ENCODE measurements at regions not wholly inside any gene's neighbourhood (a gene's known extent, or its start where the extent isn't known, plus 50 kb on each side); places are given as distances from the start of the nearest gene placed in this dataset.

- no peak overlapping the region for H3K4me3 ChIP-seq
- no peaks in the 10 kb centered on the region for H3K36me3 ChIP-seq
- 60 to 65% methylated on average over 2 of the region's 2 CpGs for WGBS, 2 donors
- H3K4me1 ChIP-seq, result no peaks in the 10 kb centered on the region
- DNase-seq (ENCODE audit: low spot score in 2 of 2), result no peak
- no peaks in the 10 kb centered on the region for H3K9me3 ChIP-seq
- no peak for TF ChIP-seq POLR2A (IDR thresholded peaks at IDR 0.05)
- no peak for TF ChIP-seq CTCF (IDR thresholded peaks at IDR 0.05)
- TF ChIP-seq EP300 (IDR thresholded peaks at IDR 0.05), result no peak
- no peaks in the 10 kb centered on the region for H3K27me3 ChIP-seq
- H3K27ac ChIP-seq, result no peak overlapping the region
These were observed 336.6 kb upstream of the KIAA1217 start for GRCh38 chr10:23872290-23872689.

DNA sequence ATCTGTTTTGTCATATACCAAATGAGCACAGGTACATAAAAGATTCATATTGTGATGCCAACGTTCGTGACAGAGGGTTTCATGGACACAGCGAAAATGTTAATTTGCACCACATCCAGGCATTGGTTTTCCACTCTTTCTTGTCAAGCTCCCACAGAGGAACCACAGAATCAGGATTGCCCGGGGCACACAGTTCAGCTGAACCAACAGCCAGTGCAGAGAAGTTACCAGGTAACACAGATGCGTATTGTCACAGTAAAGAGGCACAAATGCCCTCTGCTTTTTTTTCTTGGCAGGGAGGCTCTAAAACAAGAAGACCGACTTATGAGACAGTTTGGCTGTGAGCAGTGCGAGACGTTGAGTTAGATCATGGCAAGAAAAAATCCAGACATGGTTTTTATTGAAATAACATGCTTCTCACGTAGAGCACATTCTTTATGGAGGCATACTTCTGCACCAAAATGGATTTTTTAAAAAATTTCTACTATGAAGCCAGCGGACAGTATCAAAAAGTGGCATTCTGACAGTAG is 331.1 kb upstream of the KIAA1217 start:
- Histone ChIP-seq H3K27ac (no peak overlapping the region), H3K4me1 (no peaks in the 10 kb centered on the region), H3K27me3 (no peaks in the 10 kb centered on the region), H3K36me3 (no peaks in the 10 kb centered on the region), H3K9me3 (no peaks in the 10 kb centered on the region), H3K4me3 (no peak overlapping the region)
- TF ChIP-seq EP300 (IDR thresholded peaks at IDR 0.05) (no peak), CTCF (IDR thresholded peaks at IDR 0.05) (no peak), POLR2A (IDR thresholded peaks at IDR 0.05) (no peak)
- 77 to 85% methylated on average over 10 of the region's 10 CpGs for WGBS, 2 donors
- DNase-seq (ENCODE audit: low spot score in 2 of 2), result no peak

DNA sequence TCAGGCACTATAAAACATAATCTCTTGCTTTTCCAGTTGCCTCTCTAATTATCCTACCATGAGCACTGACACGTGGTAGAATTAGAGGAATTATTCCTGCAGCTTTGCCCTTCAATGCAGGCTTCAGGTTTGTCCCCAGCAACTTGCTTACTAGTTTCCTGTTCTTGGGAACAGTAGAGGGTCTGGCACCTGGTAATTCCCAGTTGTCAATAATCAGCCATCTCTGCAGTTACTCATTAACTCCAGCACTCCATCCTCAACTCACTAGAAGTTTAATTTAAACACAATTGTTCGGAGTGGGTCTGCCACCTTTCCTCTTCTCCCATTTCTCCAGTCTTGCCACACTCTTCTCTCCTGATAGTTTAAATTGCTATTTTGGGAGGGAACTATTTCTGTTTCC is 324.3 kb upstream of the KIAA1217 start:
- no peak overlapping the region for H3K4me3 ChIP-seq
- H3K36me3 ChIP-seq, result no peaks in the 10 kb centered on the region
- H3K9me3 ChIP-seq, result no peaks in the 10 kb centered on the region
- 56 to 62% methylated on average over 2 of the region's 2 CpGs for WGBS, 2 donors
- no peak overlapping the region for H3K27ac ChIP-seq
- DNase-seq (ENCODE audit: low spot score in 2 of 2), result no peak
- no peaks in the 10 kb centered on the region for H3K27me3 ChIP-seq
- no peaks in the 10 kb centered on the region for H3K4me1 ChIP-seq
- no peak for TF ChIP-seq POLR2A (IDR thresholded peaks at IDR 0.05)
- TF ChIP-seq EP300 (IDR thresholded peaks at IDR 0.05), result no peak
- no peak for TF ChIP-seq CTCF (IDR thresholded peaks at IDR 0.05)

- no peaks in the 10 kb centered on the region for H3K36me3 ChIP-seq
- H3K4me3 ChIP-seq, result no peak overlapping the region
- no peaks in the 10 kb centered on the region for H3K4me1 ChIP-seq
- 63% methylated on average over 5 of the region's 5 CpGs for WGBS, 2 donors
- H3K27me3 ChIP-seq, result no peaks in the 10 kb centered on the region
- H3K9me3 ChIP-seq, result no peaks in the 10 kb centered on the region
- no peak for TF ChIP-seq EP300 (IDR thresholded peaks at IDR 0.05)
- no peak for TF ChIP-seq POLR2A (IDR thresholded peaks at IDR 0.05)
- TF ChIP-seq CTCF (IDR thresholded peaks at IDR 0.05), result no peak
- DNase-seq (ENCODE audit: low spot score in 2 of 2), result no peak
- H3K27ac ChIP-seq, result no peak overlapping the region
These were observed 323.1 kb upstream of the KIAA1217 start for GRCh38 chr10:23885853-23886252.

GRCh38 chr10:23886355-23886754 is 322.6 kb upstream of the KIAA1217 start:
- TF ChIP-seq EP300 (IDR thresholded peaks at IDR 0.05), result no peak
- no peak for TF ChIP-seq POLR2A (IDR thresholded peaks at IDR 0.05)
- no peak for TF ChIP-seq CTCF (IDR thresholded peaks at IDR 0.05)
- H3K27me3 ChIP-seq, result no peaks in the 10 kb centered on the region

More at GRCh38 chr10:23886355-23886754, 322.6 kb upstream of the KIAA1217 start:
- no peak for DNase-seq (ENCODE audit: low spot score in 2 of 2)
- Histone ChIP-seq H3K27ac (no peak overlapping the region), H3K9me3 (no peaks in the 10 kb centered on the region), H3K4me3 (no peak overlapping the region), H3K4me1 (no peaks in the 10 kb centered on the region), H3K36me3 (no peaks in the 10 kb centered on the region)
- WGBS, 2 donors, result 33 to 39% methylated on average over 6 of the region's 6 CpGs

Data from tibial nerve (tissue), 4 donors.